Stimulated activated naive CD8-positive, alpha-beta T cell treated with anti-CD3 and anti-CD28 coated beads, Interleukin-15, Interleukin-2, amounts not matched to agents 100 U/mL and 50 U/mL, for 24 hours (primary cell): ENCODE measurements at regions not wholly inside any gene's neighbourhood (a gene's known extent, or its start where the extent isn't known, plus 50 kb on each side); places are given as distances from the start of the nearest gene placed in this dataset.
"Not testable (repeated sequence)": the region's sequence is repeated elsewhere in the genome, so short reads cannot be mapped to it uniquely, and the experiment has no call there.

Source experiments
- ATAC-seq: fragments of 150-1000 bp; cut with Tn5 transposase; one replicate; pipeline ENCODE4 v1.10.0; 2021
- DNase-seq: peaks from one replicate; pipeline ENCODE4 v3.0.0; 2021

DNA sequence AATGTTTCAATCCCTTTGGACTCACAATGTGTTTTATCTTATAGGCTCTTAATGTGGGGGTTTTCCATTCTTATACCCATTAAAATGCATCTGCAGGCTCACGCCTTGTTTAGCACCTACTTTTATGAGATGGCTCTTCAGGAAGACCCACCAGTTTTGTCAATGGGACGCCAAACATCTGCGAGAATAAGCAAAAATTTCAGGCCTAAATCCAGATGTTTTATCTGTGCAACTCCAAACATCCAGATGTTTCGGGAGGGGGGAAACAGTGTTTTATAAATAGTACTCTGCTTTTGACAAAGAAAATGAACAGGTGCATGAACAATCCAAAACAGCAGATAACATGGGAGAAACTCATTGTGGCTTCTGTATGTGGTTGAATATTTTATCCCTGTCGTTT lies 342.8 kb downstream of the DHX15 start:
- ATAC-seq (no peak), DNase-seq (no peak)

DNA sequence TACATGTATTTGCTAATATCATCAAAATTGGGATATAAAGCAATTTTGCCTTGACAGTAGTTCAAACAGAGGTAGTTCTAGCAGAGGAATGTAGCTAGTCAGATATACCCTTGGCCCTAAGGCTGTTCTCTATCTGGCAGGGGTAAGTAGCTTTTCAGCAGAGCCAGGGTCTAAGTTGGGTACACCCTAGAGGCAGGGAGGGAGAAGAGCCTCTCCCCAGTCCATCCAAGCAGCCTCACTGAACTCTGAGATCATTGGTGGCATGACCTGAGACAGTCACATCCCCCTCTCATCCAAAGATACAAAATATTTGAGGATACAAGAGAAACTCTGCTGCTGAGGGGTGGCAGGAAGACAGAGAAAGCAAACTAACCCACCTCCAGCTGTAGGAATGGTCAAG lies 343.7 kb downstream of the DHX15 start:
- DNase-seq (no peak), ATAC-seq (no peak)

DNA sequence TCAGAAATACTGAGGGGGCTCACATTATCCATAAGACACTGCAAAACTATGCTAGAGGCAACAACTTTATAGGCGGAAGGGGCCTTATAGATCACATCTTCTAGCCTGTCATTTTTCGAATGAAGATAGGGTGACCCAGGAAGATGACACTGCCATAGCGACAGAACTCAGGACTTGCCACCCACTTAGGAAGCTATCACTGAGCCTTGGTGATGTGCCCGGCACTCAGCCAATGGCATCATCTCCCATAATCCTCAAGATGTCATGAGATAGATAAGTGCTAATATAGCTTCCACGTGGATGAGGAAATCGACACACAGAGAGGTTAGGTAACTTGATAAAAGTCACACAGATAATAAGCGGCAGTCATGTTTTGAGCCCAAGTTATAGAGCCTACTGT lies 346.6 kb downstream of the DHX15 start:
- no peak for DNase-seq
- ATAC-seq, result no peak

DNA sequence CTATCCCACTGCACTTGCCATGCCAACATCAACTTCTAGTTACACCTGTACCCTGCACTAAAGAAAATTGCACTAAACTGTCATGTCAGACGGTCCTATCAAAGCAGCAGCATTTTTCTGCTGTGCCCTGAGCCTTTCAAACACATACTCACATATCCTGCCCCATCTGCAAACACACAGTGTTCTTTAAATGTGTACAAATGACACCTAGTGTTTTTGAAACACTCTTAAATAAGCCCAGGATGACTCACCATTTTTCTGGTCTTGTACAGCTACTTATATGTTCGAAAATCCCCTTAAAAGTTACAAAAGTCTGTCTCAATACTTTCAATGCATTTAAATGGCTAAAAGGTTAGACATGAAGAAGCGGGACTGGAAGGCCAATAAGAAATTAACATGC lies 346.7 kb upstream of the PPARGC1A start:
- ATAC-seq (no peak), DNase-seq (no peak)

DNA sequence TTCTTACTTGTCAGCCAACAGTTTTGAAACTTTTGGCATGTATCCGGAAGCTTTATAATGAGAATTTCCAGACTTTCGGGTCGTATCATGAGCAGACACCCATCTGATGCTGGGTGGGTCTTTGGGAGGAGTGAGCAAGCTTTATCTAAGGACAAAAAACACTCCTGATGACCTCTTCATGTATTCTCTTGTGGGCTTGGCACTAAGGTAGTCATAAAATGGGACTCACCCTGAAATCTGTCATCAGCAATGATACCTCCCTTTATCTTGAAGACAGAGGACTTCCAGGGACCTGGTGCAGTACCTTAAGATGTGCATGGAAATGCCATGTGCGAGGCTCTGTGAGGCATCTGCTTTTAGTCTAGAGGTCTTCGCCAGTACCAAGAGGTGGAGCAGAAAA lies 346.3 kb upstream of the PPARGC1A start:
- DNase-seq (no peak), ATAC-seq (no peak)

DNA sequence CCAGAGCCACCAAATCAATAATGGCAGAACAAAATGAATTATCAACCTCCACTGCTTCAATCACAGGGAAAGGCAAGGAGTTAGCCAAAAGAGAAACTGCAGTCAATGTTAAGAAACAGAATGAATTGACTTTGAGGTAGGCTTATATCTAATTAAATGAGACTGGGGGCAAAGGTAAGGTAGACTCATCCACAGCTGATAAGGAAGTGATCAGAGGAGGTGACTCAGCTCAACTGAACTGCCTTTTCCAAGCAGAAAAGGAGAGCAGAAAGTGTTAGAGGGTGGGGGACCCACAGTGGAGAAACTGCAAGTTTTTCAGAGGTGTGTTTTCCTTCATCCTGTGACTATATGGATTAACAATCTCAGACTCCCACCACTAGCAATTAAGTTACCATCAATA lies 345.8 kb upstream of the PPARGC1A start:
- ATAC-seq, result no peak
- DNase-seq, result no peak

DNA sequence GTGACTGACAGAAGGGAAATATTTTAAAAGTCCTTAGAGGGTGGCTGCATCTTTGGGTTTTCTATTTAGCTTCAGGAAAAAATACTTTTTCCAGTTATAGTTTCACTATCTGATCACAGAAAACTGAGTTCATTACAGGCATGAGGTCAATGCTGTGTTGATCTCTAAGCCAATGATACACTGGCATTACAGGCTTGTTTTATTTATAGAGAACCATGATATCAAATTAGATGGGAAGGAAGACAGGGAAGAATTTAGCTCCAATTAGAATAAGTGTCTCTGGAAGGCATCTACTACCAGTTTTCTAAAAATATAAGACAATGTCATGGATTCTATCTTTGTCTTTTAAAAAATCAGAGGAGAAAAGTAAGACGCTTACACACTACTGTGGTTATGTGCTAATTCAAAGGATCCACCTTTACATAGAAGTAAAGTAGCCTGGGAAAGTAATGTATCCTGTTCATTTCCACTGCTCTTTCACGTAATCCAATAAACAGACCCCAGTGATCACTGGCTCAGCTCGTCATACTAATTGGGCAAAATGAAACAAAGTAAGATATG lies 344.5 kb upstream of the PPARGC1A start:
- no peak for DNase-seq
- no peak for ATAC-seq

DNA sequence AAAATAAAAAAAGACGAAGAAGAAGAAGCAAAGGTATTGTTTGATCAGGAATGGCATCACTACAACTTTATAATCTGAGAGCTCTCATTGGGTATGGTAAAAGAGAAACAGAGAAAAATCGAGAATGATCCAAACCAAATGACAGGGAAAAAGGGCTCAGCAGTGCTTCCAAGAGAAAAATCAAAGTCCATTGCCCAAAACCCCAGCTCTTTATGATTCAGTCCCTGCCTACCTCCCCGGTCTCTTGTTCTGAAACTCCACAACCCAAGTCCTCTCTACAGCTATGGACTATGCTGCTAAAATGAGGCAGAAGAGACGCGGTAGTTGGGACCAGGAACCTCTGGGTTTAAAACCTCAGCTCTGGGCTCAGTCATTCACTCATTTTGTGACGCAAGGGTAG lies 341.1 kb upstream of the PPARGC1A start:
- DNase-seq, result no peak
- ATAC-seq, result no peak

DNA sequence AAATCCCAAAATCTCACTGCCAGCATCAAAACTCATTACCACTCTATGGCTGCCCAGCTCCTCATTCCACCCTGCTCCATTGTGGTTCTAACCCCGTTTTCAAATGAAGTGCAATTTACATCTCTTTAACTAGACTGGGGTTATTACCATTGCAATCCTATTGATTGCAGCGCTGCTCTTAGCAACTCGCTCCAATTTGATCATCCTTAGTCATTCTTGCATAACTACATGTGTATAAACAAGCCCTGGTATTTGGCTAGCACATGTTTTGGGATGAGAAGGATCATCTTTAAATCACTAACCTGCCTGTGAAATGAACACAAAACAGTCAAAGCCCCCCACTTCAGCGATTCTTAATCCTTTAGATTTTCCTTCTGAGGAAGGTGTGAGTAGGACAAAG lies 340.1 kb upstream of the PPARGC1A start:
- DNase-seq (no peak), ATAC-seq (no peak)

DNA sequence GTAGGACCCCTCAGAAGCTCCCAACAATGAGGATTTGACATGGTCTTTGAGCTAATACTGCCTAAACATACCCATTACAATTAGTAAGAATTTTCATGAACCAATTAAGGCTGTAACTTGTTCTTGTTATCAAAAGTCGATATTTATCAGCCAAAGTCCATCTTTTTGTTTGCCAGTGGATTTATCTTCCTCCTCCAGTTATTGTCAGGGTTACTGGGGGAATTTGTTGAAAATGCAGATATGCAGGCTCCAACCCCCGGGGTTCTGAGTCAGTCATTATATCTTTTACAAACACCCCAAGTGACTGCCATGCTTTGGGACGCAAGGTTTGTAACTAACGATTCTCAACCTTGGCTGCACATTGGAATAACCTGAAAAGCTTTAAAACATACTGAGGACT lies 338.8 kb upstream of the PPARGC1A start:
- ATAC-seq, result no peak
- DNase-seq, result no peak

DNA sequence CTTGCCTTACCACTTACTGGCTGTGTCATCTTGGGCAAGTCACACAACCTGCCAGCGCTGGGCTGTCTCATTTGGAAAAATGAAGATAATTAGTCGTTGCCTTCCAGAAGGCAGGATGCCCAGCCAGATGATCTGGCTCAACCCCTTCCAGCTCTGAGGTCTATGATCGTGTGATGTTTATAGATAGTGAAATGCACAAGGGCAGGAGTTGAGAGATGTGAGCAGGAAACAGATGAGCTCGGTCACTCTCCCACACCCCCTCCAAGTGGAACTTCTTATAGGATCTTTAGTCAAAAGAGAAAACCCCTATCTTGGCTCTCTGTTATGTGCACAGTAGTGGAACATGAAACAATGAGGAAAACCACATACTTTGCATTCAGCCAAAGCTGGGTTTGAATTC lies 336.8 kb upstream of the PPARGC1A start:
- ATAC-seq, result no peak
- DNase-seq, result no peak

DNA sequence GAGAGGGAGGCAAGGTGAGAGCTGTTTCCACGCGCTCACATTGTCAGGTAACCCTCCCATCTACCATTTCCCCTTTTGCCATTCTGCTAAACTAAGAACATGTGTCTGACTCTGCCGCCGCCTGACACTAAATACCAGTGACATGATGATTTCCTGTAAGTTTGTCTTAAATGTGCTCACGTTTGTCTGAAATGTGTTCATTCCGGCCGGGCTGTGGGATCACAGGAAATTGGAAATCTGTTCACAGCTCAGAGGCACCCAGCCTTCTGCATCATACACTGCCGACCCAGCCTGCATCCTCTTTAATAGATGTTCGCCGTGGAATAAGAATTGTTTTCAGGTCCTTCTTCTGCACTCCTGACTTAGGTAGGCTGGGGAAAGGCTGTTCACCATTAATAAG lies 336.2 kb upstream of the PPARGC1A start:
- DNase-seq, result no peak
- no peak for ATAC-seq

DNA sequence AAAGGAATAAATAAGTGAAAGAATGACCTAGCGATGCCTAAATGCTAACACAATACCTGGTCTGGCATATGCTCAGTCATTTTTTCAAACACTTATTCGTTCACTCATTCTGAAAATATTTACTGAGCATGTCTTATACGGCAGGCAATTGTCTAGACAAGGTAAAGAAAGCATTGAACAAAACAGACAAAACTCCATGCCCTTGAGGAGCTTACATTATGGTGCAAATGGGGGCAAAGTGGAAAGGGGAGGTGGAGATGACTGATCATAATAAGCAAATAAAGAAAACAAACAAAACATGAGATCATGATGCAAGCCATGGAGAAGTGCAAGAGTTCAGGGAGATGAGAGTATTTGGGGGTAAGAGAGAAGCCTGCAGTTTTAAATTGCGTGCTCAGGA lies 334.6 kb upstream of the PPARGC1A start:
- no peak for ATAC-seq
- DNase-seq, result no peak

DNA sequence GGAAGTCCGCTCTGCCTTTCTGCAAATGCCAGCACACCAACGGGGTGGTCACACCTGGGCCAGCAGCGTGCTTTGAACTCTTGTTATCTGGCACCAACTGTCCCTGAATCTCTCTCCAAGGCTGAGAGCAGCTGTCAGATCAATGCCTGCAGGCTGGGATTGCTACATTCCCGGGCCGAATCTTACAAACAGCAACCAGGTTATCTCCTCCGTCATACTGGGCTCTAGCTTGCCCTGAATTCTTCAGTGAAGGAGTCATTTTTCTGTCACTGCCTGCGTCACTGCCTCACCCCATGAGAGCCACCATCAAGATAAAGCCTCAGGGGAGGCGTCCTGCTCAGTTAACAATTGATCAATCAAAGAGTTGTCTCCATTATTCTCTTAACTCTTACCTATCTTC lies 329.4 kb upstream of the PPARGC1A start:
- DNase-seq (no peak), ATAC-seq (no peak)

DNA sequence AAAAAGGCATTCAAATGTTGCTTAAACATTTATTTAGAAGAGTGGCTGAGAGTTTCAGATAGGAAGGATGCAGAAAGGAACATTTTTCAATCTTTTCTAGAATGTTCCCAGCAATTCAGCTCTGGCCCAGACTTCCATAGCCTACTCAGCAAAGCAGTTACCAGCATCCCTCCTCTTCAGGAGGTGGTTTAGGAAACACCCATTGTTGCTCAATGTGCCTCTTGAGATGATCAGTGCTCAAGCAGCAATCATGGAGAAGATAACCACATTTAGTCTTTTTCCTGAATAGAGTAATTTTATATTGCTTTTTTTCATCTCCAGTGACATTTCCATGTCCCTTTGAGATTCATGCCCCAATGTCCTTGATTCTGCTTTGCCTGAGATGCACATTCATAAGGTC lies 328.7 kb upstream of the PPARGC1A start:
- DNase-seq, result no peak
- ATAC-seq, result no peak

DNA sequence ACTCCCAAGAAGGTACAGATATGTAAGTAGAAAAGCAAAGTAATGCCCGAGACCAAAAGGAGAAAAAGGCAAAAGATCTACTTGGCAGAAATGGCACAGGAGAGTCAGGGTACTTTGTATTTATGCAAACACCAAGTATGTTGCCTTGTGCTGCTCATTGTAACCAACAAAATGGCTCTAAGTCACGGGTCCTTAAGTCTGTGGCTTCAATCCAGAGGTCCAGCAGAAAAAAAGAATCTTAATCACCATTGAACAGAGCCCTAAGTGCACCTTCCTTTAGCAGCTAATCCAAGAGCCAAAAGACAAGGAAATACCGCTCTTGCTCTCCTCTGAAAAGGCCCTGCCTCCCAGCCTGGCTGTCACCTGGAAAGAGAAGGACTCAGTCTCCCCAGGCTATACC lies 324.9 kb upstream of the PPARGC1A start:
- DNase-seq (no peak), ATAC-seq (no peak)

DNA sequence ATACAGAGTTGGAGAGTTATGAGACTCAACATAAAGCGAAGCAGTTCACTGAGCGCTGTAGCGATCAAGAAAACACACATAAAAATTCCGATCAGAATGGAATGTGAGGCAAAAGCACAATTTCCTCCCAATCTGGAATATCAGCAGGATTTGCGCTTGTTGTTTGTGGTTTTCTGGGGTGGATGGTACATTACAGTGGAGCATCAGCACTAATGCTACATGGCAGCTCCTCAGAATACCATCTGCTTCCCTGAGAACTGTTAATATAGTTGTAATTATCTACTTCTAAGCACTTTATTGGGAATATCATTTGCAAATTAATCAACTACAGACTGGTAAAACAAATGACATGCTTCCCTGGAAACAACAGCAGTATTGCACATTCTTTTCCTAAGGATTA lies 324.1 kb upstream of the PPARGC1A start:
- ATAC-seq (no peak), DNase-seq (no peak)

DNA sequence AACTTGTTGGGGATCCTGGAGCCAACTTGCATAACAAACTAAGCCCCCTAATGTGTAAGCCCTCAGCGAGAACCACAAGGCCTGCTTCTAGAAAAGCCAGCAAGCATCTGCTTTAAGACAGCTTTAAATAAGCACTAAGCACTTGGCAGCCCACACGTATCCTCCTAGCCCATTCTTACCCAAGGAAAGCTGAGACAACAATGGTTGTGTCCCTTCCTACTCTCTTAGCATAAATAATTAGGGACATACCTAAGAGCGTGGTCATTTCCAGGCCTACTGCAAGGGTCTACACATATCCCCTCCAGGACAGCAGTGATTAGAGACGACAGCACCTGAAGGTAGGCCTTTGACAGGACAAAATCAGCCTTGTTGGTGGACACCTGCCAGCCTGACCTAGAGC lies 322.8 kb upstream of the PPARGC1A start:
- DNase-seq (no peak), ATAC-seq (no peak)

DNA sequence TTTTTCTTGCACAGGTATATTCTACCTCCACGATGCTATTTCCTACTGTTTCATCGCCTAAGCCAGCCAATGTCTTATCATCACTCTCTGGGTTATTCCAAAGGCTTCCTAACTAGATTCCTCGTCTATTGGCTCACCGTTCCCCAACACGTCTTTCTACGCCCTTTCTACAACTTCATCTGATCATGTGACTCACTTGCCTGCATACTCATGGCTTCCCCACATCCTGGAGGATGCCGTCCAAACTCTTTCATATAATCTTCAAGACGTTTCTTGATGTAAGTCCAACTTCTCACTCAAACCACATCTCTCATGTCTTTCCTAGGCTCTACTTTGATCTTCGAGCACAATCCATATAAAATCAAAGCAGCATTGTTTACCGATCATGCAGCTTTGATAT lies 322.0 kb upstream of the PPARGC1A start:
- ATAC-seq, result no peak
- no peak for DNase-seq

DNA sequence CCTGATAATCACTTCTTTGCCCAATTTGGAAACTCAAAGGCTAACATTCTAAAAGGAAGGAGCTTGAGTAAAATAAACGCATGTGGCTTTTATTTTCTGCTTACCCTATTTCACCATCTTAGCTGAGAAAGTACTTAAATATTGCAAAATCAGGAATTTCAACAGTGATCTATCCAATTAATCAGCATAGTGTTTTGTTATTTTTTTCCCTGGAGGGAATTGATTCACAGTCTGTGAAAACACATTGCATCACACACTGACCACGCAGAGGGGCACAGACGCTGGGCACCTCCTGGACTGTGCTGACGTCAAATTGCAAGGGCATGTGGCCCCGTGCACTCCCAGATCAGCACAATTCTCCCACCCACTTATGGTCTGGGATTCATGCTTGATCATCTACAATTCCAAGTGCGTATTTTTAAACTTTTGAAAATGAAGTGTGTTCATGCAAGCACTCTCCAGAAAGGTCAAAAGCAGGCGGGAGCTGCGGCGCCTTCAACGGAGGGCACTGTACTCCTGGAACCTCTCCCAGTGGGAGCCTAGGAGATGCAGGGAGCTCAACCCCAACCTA lies 320.6 kb upstream of the PPARGC1A start:
- no peak for ATAC-seq
- no peak for DNase-seq

DNA sequence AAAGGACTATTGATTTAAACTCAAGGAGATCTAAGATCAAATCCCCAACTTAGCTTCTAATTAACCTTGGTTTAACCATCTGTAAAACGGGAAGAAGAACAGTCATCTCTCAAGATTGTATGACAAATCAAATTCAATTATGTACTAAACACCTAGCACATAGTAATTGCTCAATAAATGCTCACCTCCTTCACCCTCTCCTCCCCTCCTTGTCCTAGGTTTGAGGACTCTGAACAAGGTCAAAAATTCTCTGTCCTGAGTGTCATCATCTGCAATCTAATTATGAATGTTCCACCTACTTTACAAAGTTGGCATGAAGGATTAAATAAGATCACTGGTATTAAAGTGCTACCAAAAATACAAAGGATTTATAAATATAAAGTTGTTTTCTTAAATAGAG lies 320.1 kb upstream of the PPARGC1A start:
- ATAC-seq (no peak), DNase-seq (no peak)

DNA sequence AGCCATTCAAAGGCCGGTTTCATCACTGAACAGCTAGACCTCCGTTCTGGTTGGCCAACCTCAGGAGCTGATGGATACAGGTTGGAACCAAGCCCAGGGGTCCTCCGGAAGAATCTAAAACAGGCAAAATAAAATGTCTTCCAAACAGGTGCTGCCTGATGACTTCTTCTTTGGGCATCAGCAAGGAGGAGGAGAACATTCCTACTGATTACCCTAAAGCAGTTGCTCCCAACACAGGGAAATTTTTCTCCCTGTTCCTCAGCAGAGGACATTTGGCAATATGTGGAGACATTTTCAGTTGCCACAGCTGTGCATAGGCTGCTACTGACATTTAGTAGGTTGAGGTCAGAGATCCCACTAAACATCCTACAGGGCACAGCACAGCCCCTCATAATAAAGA lies 319.3 kb upstream of the PPARGC1A start:
- DNase-seq, result no peak
- no peak for ATAC-seq

DNA sequence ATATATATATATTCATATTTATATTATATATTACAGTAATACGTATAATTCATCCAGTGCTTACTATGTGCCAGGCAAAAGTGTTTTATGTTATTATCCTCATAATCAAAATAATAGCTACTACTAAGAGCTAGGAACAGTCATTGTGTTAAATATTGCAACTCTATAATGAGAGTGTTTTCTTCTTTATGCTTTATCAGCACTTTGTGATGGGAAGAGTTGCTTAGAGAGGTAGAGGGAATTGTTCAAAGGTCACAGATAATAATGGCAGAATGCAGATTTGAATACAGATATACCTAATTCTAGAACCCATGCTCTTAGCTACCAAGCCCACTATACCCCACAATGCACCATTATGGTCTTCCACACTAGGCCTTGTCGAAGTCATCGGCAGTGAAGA lies 318.8 kb upstream of the PPARGC1A start:
- ATAC-seq, result no peak
- DNase-seq, result no peak

DNA sequence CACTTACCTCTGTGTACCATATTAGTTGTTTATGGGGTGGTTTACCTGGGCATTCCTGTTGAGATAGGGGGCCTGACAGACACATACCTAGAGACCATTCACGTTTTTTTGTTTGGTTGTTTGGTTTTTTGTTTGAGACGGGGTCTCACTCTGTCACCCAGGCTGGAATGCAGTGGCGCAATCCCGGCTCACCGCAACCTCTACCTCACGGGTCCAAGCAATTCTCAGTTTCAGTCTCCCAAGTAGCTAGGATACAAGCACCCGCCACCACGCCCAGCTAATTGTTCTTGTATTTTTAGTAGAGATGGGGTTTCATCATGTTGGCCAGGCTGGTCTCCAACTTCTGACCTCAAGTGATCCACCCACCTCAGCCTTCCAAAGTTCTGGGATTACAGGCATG lies 314.9 kb upstream of the PPARGC1A start:
- ATAC-seq, result not testable (repeated sequence)

DNA sequence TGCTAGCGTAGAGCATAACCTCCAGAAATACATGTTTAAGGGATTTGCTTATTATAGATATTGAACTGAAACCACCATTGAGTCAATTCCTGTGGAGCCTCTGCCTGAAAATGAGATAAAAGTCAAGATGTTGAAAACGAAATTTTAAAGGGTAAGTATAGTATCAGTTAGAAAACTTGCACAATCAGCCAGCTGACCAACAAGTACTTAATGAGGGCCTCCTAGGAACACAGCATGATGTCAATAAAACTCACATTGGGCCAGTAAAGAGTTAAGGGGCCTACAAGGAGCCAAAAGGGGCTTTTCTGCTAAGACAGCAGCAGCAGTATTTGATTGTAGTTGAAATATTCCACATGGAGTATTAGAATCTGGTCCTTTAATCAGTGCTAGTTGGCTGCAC lies 314.1 kb upstream of the PPARGC1A start:
- no peak for DNase-seq

More for the DNA sequence above, 314.9 kb upstream of the PPARGC1A start:
- not testable (repeated sequence) for DNase-seq

More for the DNA sequence above, 314.1 kb upstream of the PPARGC1A start:
- ATAC-seq, result no peak
